SK-N-SH treated with all-trans-retinoic acid at 6 μM for 48 hours (cell line): ENCODE measurements at regions not wholly inside any gene's neighbourhood (a gene's known extent, or its start where the extent isn't known, plus 50 kb on each side); places are given as distances from the start of the nearest gene placed in this dataset.

Source experiments
- ATAC-seq: fragments of 200-7000 bp; cut with Tn5 transposase; 3 replicates; pipeline ENCODE4 v1.9.1; 2020; ENCODE audit warnings: mild to moderate bottlenecking, moderate library complexity
- ARNTL ChIP-seq: fragments of 450-650 bp; formaldehyde crosslinking; IDR thresholded peaks from 2 replicates; pipeline ENCODE4 v1.5.0; 2020; ENCODE audit warnings: low read depth, mild to moderate bottlenecking, moderate library complexity, borderline replicate concordance
- BACH2 ChIP-seq: fragments of 250-450 bp; sonication (Bioruptor Pico); IDR thresholded peaks from 2 replicates; pipeline ENCODE4 v1.9.0; 2021; ENCODE audit warnings: mild to moderate bottlenecking, borderline replicate concordance
- CREB5 ChIP-seq: fragments of 250-450 bp; sonication (Bioruptor Pico); IDR thresholded peaks from 2 replicates; pipeline ENCODE4 v1.5.1; 2020; ENCODE audit warnings: low read depth, mild to moderate bottlenecking, moderate library complexity
- CSDC2 ChIP-seq: fragments of 250-450 bp; sonication (Bioruptor Pico); IDR thresholded peaks from 2 replicates; pipeline ENCODE4 v1.5.0; 2020; ENCODE audit warnings: mild to moderate bottlenecking, moderate library complexity
- ESRRG ChIP-seq: fragments of 250-450 bp; sonication (Bioruptor Pico); IDR thresholded peaks from 2 replicates; pipeline ENCODE4 v1.6.1; 2021; ENCODE audit warnings: mild to moderate bottlenecking
- GLIS3 ChIP-seq: fragments of 250-450 bp; sonication (Bioruptor Pico); IDR thresholded peaks from 2 replicates; pipeline ENCODE4 v1.5.0; 2020; ENCODE audit warnings: mild to moderate bottlenecking, moderate library complexity
- ISL1 ChIP-seq: fragments of 250-450 bp; sonication (Bioruptor Pico); IDR thresholded peaks from 2 replicates; pipeline ENCODE4 v2.1.2; 2022; ENCODE audit warnings: mild to moderate bottlenecking, moderate library complexity
- OSR1 ChIP-seq: fragments of 250-450 bp; sonication (Bioruptor Pico); IDR thresholded peaks from 2 replicates; pipeline ENCODE4 v1.8.0; 2022; ENCODE audit warnings: moderate library complexity, mild to moderate bottlenecking, inconsistent platforms
- PPARA ChIP-seq: fragments of 250-450 bp; sonication (Bioruptor Pico); IDR thresholded peaks from 2 replicates; pipeline ENCODE4 v1.5.0; 2020; ENCODE audit warnings: mild to moderate bottlenecking, borderline replicate concordance
- RARB ChIP-seq: fragments of 250-450 bp; sonication (Bioruptor Pico); IDR thresholded peaks from 2 replicates; pipeline ENCODE4 v1.8.0; 2021; ENCODE audit warnings: mild to moderate bottlenecking, moderate library complexity
- TCF4 ChIP-seq: fragments of 250-450 bp; sonication (Bioruptor Pico); IDR thresholded peaks from 2 replicates; pipeline ENCODE4 v1.8.0; 2021; ENCODE audit warnings: mild to moderate bottlenecking, moderate library complexity, borderline replicate concordance
- TOX ChIP-seq: fragments of 250-450 bp; sonication (Bioruptor Pico); IDR thresholded peaks from 2 replicates; pipeline ENCODE4 v1.8.0; 2021; ENCODE audit warnings: mild to moderate bottlenecking, moderate library complexity, borderline replicate concordance
- ZC3H10 ChIP-seq: fragments of 250-450 bp; sonication (Bioruptor Pico); IDR thresholded peaks from 2 replicates; pipeline ENCODE4 v1.5.1; 2021; ENCODE audit warnings: mild to moderate bottlenecking, moderate library complexity
- ZFP3 ChIP-seq: fragments of 250-450 bp; sonication (Bioruptor Pico); IDR thresholded peaks from 2 replicates; pipeline ENCODE4 v1.5.0; 2020; ENCODE audit warnings: mild to moderate bottlenecking, moderate library complexity
- ZFP30 ChIP-seq: fragments of 450-650 bp; formaldehyde crosslinking; IDR thresholded peaks from 2 replicates; pipeline ENCODE4 v1.5.0; 2022; ENCODE audit warnings: mild to moderate bottlenecking, moderate library complexity
- ZNF565 ChIP-seq: fragments of 450-650 bp; formaldehyde crosslinking; conservative IDR thresholded peaks from 2 replicates; pipeline ENCODE4 v1.5.0; 2020; ENCODE audit warnings: low read depth, mild to moderate bottlenecking, moderate library complexity
- ZNF70 ChIP-seq: fragments of 450-650 bp; formaldehyde crosslinking; IDR thresholded peaks from 2 replicates; pipeline ENCODE4 v1.5.0; 2020; ENCODE audit warnings: mild to moderate bottlenecking, moderate library complexity
- ZNF8 ChIP-seq: fragments of 450-650 bp; formaldehyde crosslinking; IDR thresholded peaks from 2 replicates; pipeline ENCODE4 v1.5.0; 2020; ENCODE audit warnings: mild to moderate bottlenecking, moderate library complexity
- TF ChIP-seq, protein P1 (sequence below): fragments of 250-450 bp; sonication (Bioruptor Pico); IDR thresholded peaks from 2 replicates; pipeline ENCODE4 v1.5.0; 2020; ENCODE audit warnings: mild to moderate bottlenecking, moderate library complexity
- TF ChIP-seq, protein P2 (sequence below): fragments of 250-450 bp; sonication (Bioruptor Pico); IDR thresholded peaks from 2 replicates; pipeline ENCODE4 v1.8.0; 2020; ENCODE audit warnings: mild to moderate bottlenecking, moderate library complexity, borderline replicate concordance
- TF ChIP-seq, protein P3 (sequence below): fragments of 250-450 bp; sonication (Bioruptor Pico); IDR thresholded peaks from 2 replicates; pipeline ENCODE4 v1.5.1; 2021; ENCODE audit warnings: mild to moderate bottlenecking, moderate library complexity
- TF ChIP-seq, protein P4 (sequence below): fragments of 250-450 bp; sonication (Bioruptor Pico); IDR thresholded peaks from 2 replicates; pipeline ENCODE4 v1.8.0; 2021; ENCODE audit warnings: low read depth, mild to moderate bottlenecking, moderate library complexity, borderline replicate concordance

- ATAC-seq: no peak
- TF ChIP-seq ZNF565: no peak
- TF ChIP-seq, protein P1, sequence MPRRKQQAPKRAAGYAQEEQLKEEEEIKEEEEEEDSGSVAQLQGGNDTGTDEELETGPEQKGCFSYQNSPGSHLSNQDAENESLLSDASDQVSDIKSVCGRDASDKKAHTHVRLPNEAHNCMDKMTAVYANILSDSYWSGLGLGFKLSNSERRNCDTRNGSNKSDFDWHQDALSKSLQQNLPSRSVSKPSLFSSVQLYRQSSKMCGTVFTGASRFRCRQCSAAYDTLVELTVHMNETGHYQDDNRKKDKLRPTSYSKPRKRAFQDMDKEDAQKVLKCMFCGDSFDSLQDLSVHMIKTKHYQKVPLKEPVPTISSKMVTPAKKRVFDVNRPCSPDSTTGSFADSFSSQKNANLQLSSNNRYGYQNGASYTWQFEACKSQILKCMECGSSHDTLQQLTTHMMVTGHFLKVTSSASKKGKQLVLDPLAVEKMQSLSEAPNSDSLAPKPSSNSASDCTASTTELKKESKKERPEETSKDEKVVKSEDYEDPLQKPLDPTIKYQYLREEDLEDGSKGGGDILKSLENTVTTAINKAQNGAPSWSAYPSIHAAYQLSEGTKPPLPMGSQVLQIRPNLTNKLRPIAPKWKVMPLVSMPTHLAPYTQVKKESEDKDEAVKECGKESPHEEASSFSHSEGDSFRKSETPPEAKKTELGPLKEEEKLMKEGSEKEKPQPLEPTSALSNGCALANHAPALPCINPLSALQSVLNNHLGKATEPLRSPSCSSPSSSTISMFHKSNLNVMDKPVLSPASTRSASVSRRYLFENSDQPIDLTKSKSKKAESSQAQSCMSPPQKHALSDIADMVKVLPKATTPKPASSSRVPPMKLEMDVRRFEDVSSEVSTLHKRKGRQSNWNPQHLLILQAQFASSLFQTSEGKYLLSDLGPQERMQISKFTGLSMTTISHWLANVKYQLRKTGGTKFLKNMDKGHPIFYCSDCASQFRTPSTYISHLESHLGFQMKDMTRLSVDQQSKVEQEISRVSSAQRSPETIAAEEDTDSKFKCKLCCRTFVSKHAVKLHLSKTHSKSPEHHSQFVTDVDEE (CRISPR knock-in tag): no peak
- TF ChIP-seq, all 23 proteins: peak for 0
Measured at GRCh38 chrX:150303386-150304097, 59.6 kb upstream of the MAMLD1 start.

GRCh38 chrX:150306002-150306401, 57.1 kb upstream of the MAMLD1 start:
- TF ChIP-seq ESRRG (CRISPR knock-in tag) (no peak), CSDC2 (no peak), ZNF70 (CRISPR knock-in tag) (no peak), RARB (CRISPR knock-in tag) (no peak), ZNF8 (CRISPR knock-in tag) (no peak), TOX (no peak), ARNTL (CRISPR knock-in tag) (no peak), ISL1 (CRISPR knock-in tag) (no peak), ZNF565 (no peak), CREB5 (CRISPR knock-in tag) (no peak), ZFP30 (CRISPR knock-in tag) (no peak), OSR1 (CRISPR knock-in tag) (no peak), ZFP3 (CRISPR knock-in tag) (no peak), GLIS3 (CRISPR knock-in tag) (no peak), PPARA (CRISPR knock-in tag) (no peak), ZC3H10 (CRISPR knock-in tag) (no peak), TCF4 (CRISPR knock-in tag) (no peak)
- TF ChIP-seq, protein P2, sequence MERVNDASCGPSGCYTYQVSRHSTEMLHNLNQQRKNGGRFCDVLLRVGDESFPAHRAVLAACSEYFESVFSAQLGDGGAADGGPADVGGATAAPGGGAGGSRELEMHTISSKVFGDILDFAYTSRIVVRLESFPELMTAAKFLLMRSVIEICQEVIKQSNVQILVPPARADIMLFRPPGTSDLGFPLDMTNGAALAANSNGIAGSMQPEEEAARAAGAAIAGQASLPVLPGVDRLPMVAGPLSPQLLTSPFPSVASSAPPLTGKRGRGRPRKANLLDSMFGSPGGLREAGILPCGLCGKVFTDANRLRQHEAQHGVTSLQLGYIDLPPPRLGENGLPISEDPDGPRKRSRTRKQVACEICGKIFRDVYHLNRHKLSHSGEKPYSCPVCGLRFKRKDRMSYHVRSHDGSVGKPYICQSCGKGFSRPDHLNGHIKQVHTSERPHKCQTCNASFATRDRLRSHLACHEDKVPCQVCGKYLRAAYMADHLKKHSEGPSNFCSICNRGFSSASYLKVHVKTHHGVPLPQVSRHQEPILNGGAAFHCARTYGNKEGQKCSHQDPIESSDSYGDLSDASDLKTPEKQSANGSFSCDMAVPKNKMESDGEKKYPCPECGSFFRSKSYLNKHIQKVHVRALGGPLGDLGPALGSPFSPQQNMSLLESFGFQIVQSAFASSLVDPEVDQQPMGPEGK: no peak
- TF ChIP-seq, protein P3, sequence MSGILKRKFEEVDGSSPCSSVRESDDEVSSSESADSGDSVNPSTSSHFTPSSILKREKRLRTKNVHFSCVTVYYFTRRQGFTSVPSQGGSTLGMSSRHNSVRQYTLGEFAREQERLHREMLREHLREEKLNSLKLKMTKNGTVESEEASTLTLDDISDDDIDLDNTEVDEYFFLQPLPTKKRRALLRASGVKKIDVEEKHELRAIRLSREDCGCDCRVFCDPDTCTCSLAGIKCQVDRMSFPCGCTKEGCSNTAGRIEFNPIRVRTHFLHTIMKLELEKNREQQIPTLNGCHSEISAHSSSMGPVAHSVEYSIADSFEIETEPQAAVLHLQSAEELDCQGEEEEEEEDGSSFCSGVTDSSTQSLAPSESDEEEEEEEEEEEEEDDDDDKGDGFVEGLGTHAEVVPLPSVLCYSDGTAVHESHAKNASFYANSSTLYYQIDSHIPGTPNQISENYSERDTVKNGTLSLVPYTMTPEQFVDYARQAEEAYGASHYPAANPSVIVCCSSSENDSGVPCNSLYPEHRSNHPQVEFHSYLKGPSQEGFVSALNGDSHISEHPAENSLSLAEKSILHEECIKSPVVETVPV (CRISPR knock-in tag): no peak
- TF ChIP-seq, protein P1 (CRISPR knock-in tag): no peak
- ATAC-seq: no peak

DNA sequence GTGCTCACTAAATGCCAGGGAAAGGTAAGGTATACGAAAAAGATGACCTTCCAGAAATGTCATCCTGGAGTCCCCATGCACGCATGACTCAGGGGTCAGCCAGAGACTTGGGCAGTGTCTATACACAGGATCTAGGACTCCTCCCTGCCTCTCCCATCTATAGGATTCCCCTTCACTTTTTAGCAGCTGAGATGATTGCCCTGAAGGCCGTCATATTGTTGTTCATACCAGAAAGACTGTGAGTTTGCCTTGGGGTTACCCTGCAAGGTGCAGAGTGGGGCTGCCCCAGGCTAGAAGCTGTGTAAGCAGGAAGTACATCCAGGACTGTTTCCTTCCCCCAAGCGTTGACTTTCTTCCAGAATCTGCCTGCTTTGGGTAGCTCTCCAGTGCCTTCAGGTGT, 55.1 kb upstream of the MAMLD1 start:
- no peak for ATAC-seq
- TF ChIP-seq TOX (no peak), ZNF70 (CRISPR knock-in tag) (no peak), TCF4 (CRISPR knock-in tag) (no peak), ISL1 (CRISPR knock-in tag) (no peak), ZFP30 (CRISPR knock-in tag) (no peak), GLIS3 (CRISPR knock-in tag) (no peak), RARB (CRISPR knock-in tag) (no peak), ZNF565 (no peak), ZNF8 (CRISPR knock-in tag) (no peak), ZFP3 (CRISPR knock-in tag) (no peak), ARNTL (CRISPR knock-in tag) (no peak), ZC3H10 (CRISPR knock-in tag) (no peak), BACH2 (CRISPR knock-in tag) (no peak)
- TF ChIP-seq, protein P4, sequence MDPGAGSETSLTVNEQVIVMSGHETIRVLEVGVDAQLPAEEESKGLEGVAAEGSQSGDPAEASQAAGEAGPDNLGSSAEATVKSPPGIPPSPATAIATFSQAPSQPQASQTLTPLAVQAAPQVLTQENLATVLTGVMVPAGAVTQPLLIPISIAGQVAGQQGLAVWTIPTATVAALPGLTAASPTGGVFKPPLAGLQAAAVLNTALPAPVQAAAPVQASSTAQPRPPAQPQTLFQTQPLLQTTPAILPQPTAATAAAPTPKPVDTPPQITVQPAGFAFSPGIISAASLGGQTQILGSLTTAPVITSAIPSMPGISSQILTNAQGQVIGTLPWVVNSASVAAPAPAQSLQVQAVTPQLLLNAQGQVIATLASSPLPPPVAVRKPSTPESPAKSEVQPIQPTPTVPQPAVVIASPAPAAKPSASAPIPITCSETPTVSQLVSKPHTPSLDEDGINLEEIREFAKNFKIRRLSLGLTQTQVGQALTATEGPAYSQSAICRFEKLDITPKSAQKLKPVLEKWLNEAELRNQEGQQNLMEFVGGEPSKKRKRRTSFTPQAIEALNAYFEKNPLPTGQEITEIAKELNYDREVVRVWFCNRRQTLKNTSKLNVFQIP: no peak
- TF ChIP-seq, protein P3 (CRISPR knock-in tag): no peak
